ENCODE measurements at regions not wholly inside any gene's neighbourhood (a gene's known extent, or its start where the extent isn't known, plus 50 kb on each side); places are given as distances from the start of the nearest gene placed in this dataset.

DNA sequence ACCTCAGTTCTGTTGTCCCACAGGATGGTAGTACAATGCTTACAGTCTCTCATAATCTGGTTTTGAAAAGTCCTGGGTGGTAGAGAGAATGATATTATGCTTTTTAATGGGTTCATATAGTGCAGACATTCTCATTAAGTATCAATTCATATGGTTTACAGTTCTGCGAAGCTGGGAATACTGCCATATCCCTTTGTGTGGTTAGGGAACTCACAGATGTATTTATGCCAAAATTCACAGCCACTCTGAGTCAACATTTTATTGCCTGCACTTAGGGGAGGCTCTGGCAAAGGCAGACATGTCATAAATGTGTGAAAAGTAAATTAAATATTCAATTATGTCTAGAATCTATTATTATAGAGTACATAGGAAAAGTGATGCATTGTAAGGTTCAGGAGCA lies 808.2 kb downstream of the SUCLG1 start:
- no peak for DNase-seq
- no peaks in the 10 kb centered on the region for H3K9me3 ChIP-seq

DNA sequence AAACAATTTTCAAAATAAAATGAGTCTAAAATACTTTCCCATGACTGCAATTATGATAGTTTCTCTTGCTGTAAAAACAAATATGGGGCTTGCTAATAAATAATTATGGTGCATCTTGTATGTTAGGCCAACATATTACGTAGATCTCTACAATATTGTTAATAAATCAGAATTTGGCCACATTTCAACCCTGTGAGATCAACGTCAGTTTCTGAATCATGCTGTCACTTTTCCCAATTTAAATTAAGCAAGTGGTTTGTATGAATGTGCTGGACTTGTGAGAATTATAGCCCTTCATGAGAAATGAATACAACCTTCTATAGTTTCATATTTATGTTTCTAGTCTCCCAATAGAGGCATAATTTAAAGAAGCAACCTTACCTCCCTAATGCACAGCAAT lies 808.9 kb downstream of the SUCLG1 start:
- TF ChIP-seq, protein P1, sequence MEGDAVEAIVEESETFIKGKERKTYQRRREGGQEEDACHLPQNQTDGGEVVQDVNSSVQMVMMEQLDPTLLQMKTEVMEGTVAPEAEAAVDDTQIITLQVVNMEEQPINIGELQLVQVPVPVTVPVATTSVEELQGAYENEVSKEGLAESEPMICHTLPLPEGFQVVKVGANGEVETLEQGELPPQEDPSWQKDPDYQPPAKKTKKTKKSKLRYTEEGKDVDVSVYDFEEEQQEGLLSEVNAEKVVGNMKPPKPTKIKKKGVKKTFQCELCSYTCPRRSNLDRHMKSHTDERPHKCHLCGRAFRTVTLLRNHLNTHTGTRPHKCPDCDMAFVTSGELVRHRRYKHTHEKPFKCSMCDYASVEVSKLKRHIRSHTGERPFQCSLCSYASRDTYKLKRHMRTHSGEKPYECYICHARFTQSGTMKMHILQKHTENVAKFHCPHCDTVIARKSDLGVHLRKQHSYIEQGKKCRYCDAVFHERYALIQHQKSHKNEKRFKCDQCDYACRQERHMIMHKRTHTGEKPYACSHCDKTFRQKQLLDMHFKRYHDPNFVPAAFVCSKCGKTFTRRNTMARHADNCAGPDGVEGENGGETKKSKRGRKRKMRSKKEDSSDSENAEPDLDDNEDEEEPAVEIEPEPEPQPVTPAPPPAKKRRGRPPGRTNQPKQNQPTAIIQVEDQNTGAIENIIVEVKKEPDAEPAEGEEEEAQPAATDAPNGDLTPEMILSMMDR (IDR thresholded peaks at IDR 0.05; ENCODE audit: low read depth, low read length), result no peak
- H3K36me3 ChIP-seq, result no peaks in the 10 kb centered on the region
- DNase-seq, result no peak
- no peak overlapping the region for H3K4me3 ChIP-seq (ENCODE audit: low read depth, low read length)
- H3K9me3 ChIP-seq, result no peaks in the 10 kb centered on the region
- H3K27me3 ChIP-seq, result no peaks in the 10 kb centered on the region
- H3K4me1 ChIP-seq, result no peaks in the 10 kb centered on the region

More for the DNA sequence above, 808.2 kb downstream of the SUCLG1 start:
- no peaks in the 10 kb centered on the region for H3K27me3 ChIP-seq
- TF ChIP-seq, protein P1 (IDR thresholded peaks at IDR 0.05; ENCODE audit: low read depth, low read length), result no peak
- no peak overlapping the region for H3K4me3 ChIP-seq (ENCODE audit: low read depth, low read length)
- H3K36me3 ChIP-seq, result no peaks in the 10 kb centered on the region
- no peaks in the 10 kb centered on the region for H3K4me1 ChIP-seq

DNA sequence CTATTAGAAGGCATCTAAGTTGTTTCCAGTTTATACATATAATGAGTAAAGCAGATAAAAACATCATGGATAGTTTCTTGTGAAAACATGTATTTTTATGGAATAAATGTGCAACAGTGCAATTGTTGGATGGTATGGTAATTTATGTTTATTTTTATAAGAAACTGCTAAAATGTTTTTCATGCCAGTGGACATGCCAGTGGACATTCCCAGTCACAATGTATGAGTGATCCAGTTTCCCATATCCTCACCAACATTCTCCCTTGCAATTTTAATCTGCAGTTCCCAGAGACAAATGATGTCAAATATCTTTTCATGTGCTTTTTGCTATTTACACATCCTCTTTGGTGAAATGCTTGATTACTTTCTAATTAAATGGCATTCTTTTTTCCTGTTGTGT lies 818.6 kb downstream of the SUCLG1 start:
- Histone ChIP-seq H3K9me3 (no peaks in the 10 kb centered on the region), H3K36me3 (no peaks in the 10 kb centered on the region), H3K4me1 (no peaks in the 10 kb centered on the region), H3K4me3 (ENCODE audit: low read depth, low read length) (no peak overlapping the region), H3K27me3 (no peaks in the 10 kb centered on the region)
- no peak for DNase-seq
- TF ChIP-seq, protein P1 (IDR thresholded peaks at IDR 0.05; ENCODE audit: low read depth, low read length), result no peak

- Histone ChIP-seq H3K4me3 (ENCODE audit: low read depth, low read length) (no peak overlapping the region), H3K36me3 (no peaks in the 10 kb centered on the region), H3K4me1 (no peaks in the 10 kb centered on the region), H3K27me3 (no peaks in the 10 kb centered on the region), H3K9me3 (no peaks in the 10 kb centered on the region)
- DNase-seq, result no peak
- TF ChIP-seq, protein P1 (IDR thresholded peaks at IDR 0.05; ENCODE audit: low read depth, low read length), result no peak
Measured at GRCh38 chr2:83633423-83633822, 825.7 kb downstream of the SUCLG1 start.

GRCh38 chr2:83630351-83630750 lies 828.7 kb downstream of the SUCLG1 start:
- Histone ChIP-seq H3K36me3 (no peaks in the 10 kb centered on the region), H3K4me1 (no peaks in the 10 kb centered on the region), H3K9me3 (no peaks in the 10 kb centered on the region), H3K4me3 (ENCODE audit: low read depth, low read length) (no peak overlapping the region), H3K27me3 (no peaks in the 10 kb centered on the region)
- TF ChIP-seq, protein P1 (IDR thresholded peaks at IDR 0.05; ENCODE audit: low read depth, low read length), result no peak
- DNase-seq, result no peak

DNA sequence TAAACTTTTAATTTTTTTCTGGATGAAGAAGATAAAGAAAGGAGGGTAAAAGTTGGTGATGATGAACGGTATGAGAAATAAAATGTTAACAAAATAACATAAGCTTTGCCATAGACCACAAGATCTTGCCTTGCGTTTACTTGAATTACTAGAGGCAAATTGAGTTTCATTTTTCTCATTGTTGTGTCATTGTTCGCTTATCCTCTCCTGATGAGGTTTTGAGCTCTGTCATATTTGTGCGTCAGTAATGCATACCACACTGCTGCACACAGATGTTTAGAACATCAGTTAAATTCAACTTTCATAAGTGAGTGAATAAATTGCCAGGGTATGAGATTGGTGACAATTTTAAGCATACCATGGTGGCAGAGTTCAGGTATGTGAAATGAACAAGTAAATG lies 843.6 kb downstream of the SUCLG1 start:
- no peak overlapping the region for H3K4me3 ChIP-seq (ENCODE audit: low read depth, low read length)
- H3K36me3 ChIP-seq, result no peaks in the 10 kb centered on the region
- H3K9me3 ChIP-seq, result no peaks in the 10 kb centered on the region
- no peaks in the 10 kb centered on the region for H3K27me3 ChIP-seq
- TF ChIP-seq, protein P1 (IDR thresholded peaks at IDR 0.05; ENCODE audit: low read depth, low read length), result no peak
- DNase-seq, result no peak
- no peaks in the 10 kb centered on the region for H3K4me1 ChIP-seq
